Liver (tissue), 7 donors: ENCODE measurements at regions not wholly inside any gene's neighbourhood (a gene's known extent, or its start where the extent isn't known, plus 50 kb on each side); places are given as distances from the start of the nearest gene placed in this dataset.

Experiments used
- DNase-seq: peaks from one replicate; pipeline ENCODE4 v3.0.0-alpha.2; 2017; ENCODE audit warnings: low spot score
- H3K27ac ChIP-seq, 2 donors: one replicate each; pipeline ENCODE4 v1.7.0; 2013; ENCODE audit warnings: inconsistent platforms in 2 of 2, low read length in 2 of 2, control low read depth in 1 of 2, low read depth in 1 of 2, mild to moderate bottlenecking in 1 of 2
- H3K27me3 ChIP-seq, 4 donors: one replicate each; pipeline versions ENCODE4 v1.6.1 to v1.7.0; 2013; ENCODE audit warnings: low read length in 3 of 4, inconsistent platforms in 1 of 4, mild to moderate bottlenecking in 1 of 4, moderate library complexity in 1 of 4; ENCODE audit not compliant: control insufficient read depth in 4 of 4, insufficient read depth in 4 of 4
- H3K36me3 ChIP-seq, 4 donors: one replicate each; pipeline versions ENCODE4 v1.6.1 to v1.7.0; 2013; ENCODE audit warnings: low read length in 3 of 4, mild to moderate bottlenecking in 3 of 4, low read depth in 1 of 4, moderate library complexity in 1 of 4; ENCODE audit not compliant: control insufficient read depth in 4 of 4, insufficient read depth in 3 of 4
- H3K4me1 ChIP-seq, 4 donors: one replicate each; pipeline versions ENCODE4 v1.6.1 to v1.7.0; 2013; ENCODE audit warnings: low read length in 3 of 4, mild to moderate bottlenecking in 3 of 4, moderate library complexity in 1 of 4; ENCODE audit not compliant: control insufficient read depth in 4 of 4, insufficient read depth in 4 of 4
- H3K4me3 ChIP-seq, 3 donors: one replicate each; pipeline versions ENCODE4 v1.6.1 to v1.7.0; 2013; ENCODE audit warnings: low read length in 3 of 3, control low read depth in 1 of 3, low read depth in 1 of 3, mild to moderate bottlenecking in 1 of 3
- H3K9ac ChIP-seq, 2 donors: one replicate each; pipeline ENCODE4 v1.7.0; 2013; ENCODE audit warnings: low read length in 2 of 2, mild to moderate bottlenecking in 2 of 2, moderate library complexity in 2 of 2, control low read depth in 1 of 2, low read depth in 1 of 2
- H3K9me3 ChIP-seq, 4 donors: one replicate each; pipeline versions ENCODE4 v1.6.1 to v1.7.0; 2013; ENCODE audit warnings: low read length in 3 of 4; ENCODE audit not compliant: control insufficient read depth in 4 of 4
- ATF3 ChIP-seq: IDR thresholded peaks from 2 replicates; pipeline ENCODE4 v1.6.1; 2016; ENCODE audit warnings: antibody characterized with exemption
- EGR1 ChIP-seq, 2 donors: IDR thresholded peaks; 2 replicates each; pipeline ENCODE4 v1.6.1; 2016 to 2018; ENCODE audit warnings: antibody characterized with exemption in 2 of 2, low read depth in 2 of 2
- FOXA1 ChIP-seq: IDR thresholded peaks from 2 replicates; pipeline ENCODE4 v1.6.1; 2016; ENCODE audit warnings: antibody characterized with exemption
- FOXA2 ChIP-seq: IDR thresholded peaks from 2 replicates; pipeline ENCODE4 v1.6.1; 2016; ENCODE audit warnings: antibody characterized with exemption
- GABPA ChIP-seq, 2 donors: IDR thresholded peaks in 1 of 2; conservative IDR thresholded peaks in 1 of 2; 2 replicates each; pipeline ENCODE4 v1.6.1; 2016; ENCODE audit warnings: antibody characterized with exemption in 2 of 2, mild to moderate bottlenecking in 1 of 2, moderate library complexity in 1 of 2
- HNF4A ChIP-seq, 2 donors: conservative IDR thresholded peaks; 2 replicates each; pipeline ENCODE4 v1.6.1; 2016; ENCODE audit warnings: antibody characterized with exemption in 2 of 2, mild to moderate bottlenecking in 2 of 2
- HNF4G ChIP-seq: IDR thresholded peaks from 2 replicates; pipeline ENCODE4 v1.6.1; 2016; ENCODE audit warnings: antibody characterized with exemption
- JUND ChIP-seq, 2 donors: IDR thresholded peaks; 2 replicates each; pipeline ENCODE4 v1.6.1; 2016; ENCODE audit warnings: antibody characterized with exemption in 2 of 2
- MAX ChIP-seq: IDR thresholded peaks from 2 replicates; pipeline ENCODE4 v1.6.1; 2016; ENCODE audit warnings: antibody characterized with exemption
- NR2F2 ChIP-seq: IDR thresholded peaks from 2 replicates; pipeline ENCODE4 v1.6.1; 2016; ENCODE audit warnings: antibody characterized with exemption
- RAD21 ChIP-seq, 2 donors: IDR thresholded peaks; 2 replicates each; pipeline ENCODE4 v1.6.1; 2016; ENCODE audit warnings: antibody characterized with exemption in 2 of 2, mild to moderate bottlenecking in 2 of 2
- REST ChIP-seq: IDR thresholded peaks from 2 replicates; pipeline ENCODE4 v1.6.1; 2016; ENCODE audit warnings: antibody characterized with exemption, mild to moderate bottlenecking
- RXRA ChIP-seq, 2 donors: IDR thresholded peaks; 2 replicates each; pipeline ENCODE4 v1.6.1; 2017 to 2018; ENCODE audit warnings: antibody characterized with exemption in 2 of 2, mild to moderate bottlenecking in 1 of 2
- SP1 ChIP-seq: IDR thresholded peaks from 2 replicates; pipeline ENCODE4 v1.6.1; 2018; ENCODE audit warnings: antibody characterized with exemption, mild to moderate bottlenecking
- TAF1 ChIP-seq: conservative IDR thresholded peaks from 2 replicates; pipeline ENCODE4 v1.6.1; 2016; ENCODE audit warnings: antibody characterized with exemption, mild to moderate bottlenecking
- YY1 ChIP-seq: IDR thresholded peaks from 2 replicates; pipeline ENCODE4 v1.6.1; 2016; ENCODE audit warnings: antibody characterized with exemption, mild to moderate bottlenecking
- ZBTB33 ChIP-seq: IDR thresholded peaks from 2 replicates; pipeline ENCODE4 v1.6.1; 2016; ENCODE audit warnings: antibody characterized with exemption
- WGBS: extraction: QIAGEN DNeasy Blood & Tissue Kit; methylation state at CpG from one replicate; pipeline ENCODE4 v1.1.7; 2013; 5-methylcytosine and 5-hydroxymethylcytosine counted together
- donor health status: healthy.
- donor health status: healthy.
- donor health status: healthy.
- donor health status: healthy.

- H3K4me3 ChIP-seq: no peak overlapping the region
- WGBS: 91% methylated on average over 1 of the region's 1 CpG
- no peak for TF ChIP-seq ATF3
- TF ChIP-seq EGR1 (IDR thresholded peaks at IDR 0.05; ENCODE audit: low read depth in 2 of 2): no peak
- TF ChIP-seq HNF4G: no peak
- TF ChIP-seq ZBTB33: no peak
- TF ChIP-seq REST: no peak
- no peak for TF ChIP-seq JUND (IDR thresholded peaks at IDR 0.05)
- TF ChIP-seq HNF4A (conservative IDR thresholded peaks at IDR 0.05): no peak
- TF ChIP-seq FOXA2: no peak
- TF ChIP-seq MAX: no peak
- no peak for TF ChIP-seq SP1
- TF ChIP-seq TAF1: no peak
- no peak for TF ChIP-seq RAD21 (IDR thresholded peaks at IDR 0.05)
- TF ChIP-seq RXRA (IDR thresholded peaks at IDR 0.05): no peak
- no peak for TF ChIP-seq FOXA1
- no peak for TF ChIP-seq GABPA (IDR thresholded peaks at IDR 0.05 in 1 of 2, conservative IDR thresholded peaks at IDR 0.05 in 1 of 2)
- TF ChIP-seq NR2F2: no peak
- TF ChIP-seq YY1: no peak
- no peaks in the 10 kb centered on the region for H3K36me3 ChIP-seq
- no peaks in the 10 kb centered on the region for H3K4me1 ChIP-seq
- DNase-seq: no peak
- no peaks in the 10 kb centered on the region for H3K27me3 ChIP-seq
- no peaks in the 10 kb centered on the region for H3K9me3 ChIP-seq
- H3K9ac ChIP-seq: no peak overlapping the region
- no peak overlapping the region for H3K27ac ChIP-seq
Observed at GRCh38 chr4:82104578-82104977, 269.2 kb downstream of the HNRNPD start.

- TF ChIP-seq RAD21 (IDR thresholded peaks at IDR 0.05) (no peak), ATF3 (no peak), JUND (IDR thresholded peaks at IDR 0.05) (no peak), FOXA1 (no peak), GABPA (IDR thresholded peaks at IDR 0.05 in 1 of 2, conservative IDR thresholded peaks at IDR 0.05 in 1 of 2) (no peak), EGR1 (IDR thresholded peaks at IDR 0.05; ENCODE audit: low read depth in 2 of 2) (no peak), HNF4G (no peak), MAX (no peak)
- Histone ChIP-seq H3K9ac (no peak overlapping the region), H3K36me3 (no peaks in the 10 kb centered on the region), H3K4me1 (no peaks in the 10 kb centered on the region), H3K27ac (no peak overlapping the region), H3K9me3 (no peaks in the 10 kb centered on the region), H3K4me3 (no peak overlapping the region), H3K27me3 (no peaks in the 10 kb centered on the region)
- DNase-seq: no peak
- WGBS: 50% methylated on average over 6 of the region's 6 CpGs
Observed at GRCh38 chr4:82099928-82100579, 273.7 kb downstream of the HNRNPD start.
